T-helper 1 cell (primary cell): ENCODE measurements at regions not wholly inside any gene's neighbourhood (a gene's known extent, or its start where the extent isn't known, plus 50 kb on each side); places are given as distances from the start of the nearest gene placed in this dataset.
"Not testable (repeated sequence)": the region's sequence is repeated elsewhere in the genome, so short reads cannot be mapped to it uniquely, and the experiment has no call there.

ENCODE experiments used
- DNase-seq, 5 donors: peaks; one replicate each; pipeline ENCODE4 v3.0.0-alpha.2; 2012 to 2020

GRCh38 chr3:4030624-4031023 lies 231.4 kb downstream of the LRRN1 start:
- no peak for DNase-seq

GRCh38 chr3:4033296-4033695 lies 234.1 kb downstream of the LRRN1 start:
- no peak for DNase-seq

- no peak for DNase-seq
Observed at GRCh38 chr3:4036046-4036445, 236.8 kb downstream of the LRRN1 start.

- DNase-seq = no peak
Observed at GRCh38 chr3:4038351-4038750, 239.1 kb downstream of the LRRN1 start.

- no peak for DNase-seq
Observed at GRCh38 chr3:4042070-4042469, 242.8 kb downstream of the LRRN1 start.

- DNase-seq = no peak
Observed at GRCh38 chr3:4042869-4043268, 243.6 kb downstream of the LRRN1 start.

- DNase-seq = no peak
Observed at GRCh38 chr3:4043867-4044575, 244.8 kb downstream of the LRRN1 start.

GRCh38 chr3:4044619-4045018 lies 245.4 kb downstream of the LRRN1 start:
- no peak for DNase-seq

GRCh38 chr3:4045756-4046155 lies 246.5 kb downstream of the LRRN1 start:
- no peak for DNase-seq

- DNase-seq = no peak
Observed at GRCh38 chr3:4047366-4047765, 248.1 kb downstream of the LRRN1 start.

- DNase-seq = no peak
Observed at GRCh38 chr3:4052706-4053105, 250.5 kb upstream of the SETMAR start.

- DNase-seq = no peak
Observed at GRCh38 chr3:4053975-4054374, 249.2 kb upstream of the SETMAR start.

GRCh38 chr3:4060064-4060463 lies 243.1 kb upstream of the SETMAR start:
- no peak for DNase-seq

GRCh38 chr3:4060603-4061002 lies 242.6 kb upstream of the SETMAR start:
- DNase-seq = no peak

- DNase-seq = no peak
Observed at GRCh38 chr3:4061195-4061594, 242.0 kb upstream of the SETMAR start.

GRCh38 chr3:4061783-4062360 lies 241.3 kb upstream of the SETMAR start:
- DNase-seq = no peak

- DNase-seq = no peak
Observed at GRCh38 chr3:4062621-4063020, 240.5 kb upstream of the SETMAR start.

- DNase-seq = no peak
Observed at GRCh38 chr3:4063916-4064574, 239.1 kb upstream of the SETMAR start.

- DNase-seq = no peak
Observed at GRCh38 chr3:4065085-4065484, 238.1 kb upstream of the SETMAR start.

GRCh38 chr3:4065554-4065953 lies 237.6 kb upstream of the SETMAR start:
- DNase-seq = no peak

- DNase-seq = no peak
Observed at GRCh38 chr3:4067893-4068292, 235.3 kb upstream of the SETMAR start.

GRCh38 chr3:4069796-4070195 lies 233.4 kb upstream of the SETMAR start:
- DNase-seq = no peak

GRCh38 chr3:4071481-4072184 lies 231.5 kb upstream of the SETMAR start:
- no peak for DNase-seq

GRCh38 chr3:4077278-4077677 lies 225.9 kb upstream of the SETMAR start:
- DNase-seq = not testable (repeated sequence)
